IMR-90 (cell line): ENCODE measurements at regions not wholly inside any gene's neighbourhood (a gene's known extent, or its start where the extent isn't known, plus 50 kb on each side); places are given as distances from the start of the nearest gene placed in this dataset.

Source experiments
- ATAC-seq: fragments of 200-7000 bp; cut with Tn5 transposase; 2 replicates; pipeline ENCODE4 v1.9.1; 2020; ENCODE audit warnings: low read depth, mild to moderate bottlenecking, moderate library complexity
- BruUV-seq: library from RNA; stranded (reverse); fragments of 400-500 nt; replicated peaks from 2 replicates; lab custom pipeline; 2021; lab: Mats Ljungman, UMichigan
- CTCF ChIA-PET: fragments of 300-600 bp; formaldehyde crosslinking; extraction: SDS; loops from one replicate; lab custom pipeline; 2021; ENCODE audit warnings: antibody characterized with exemption; lab: Yijun Ruan, JAX
- POLR2A ChIA-PET: fragments of 300-600 bp; sonication (Branson Sonifier 250); formaldehyde crosslinking; loops from one replicate; lab custom pipeline; 2022; ENCODE audit warnings: antibody characterized with exemption; ENCODE audit not compliant: unreplicated experiment; lab: Charles Lee
- DNase-seq: peaks from one replicate; pipeline ENCODE4 v3.0.0; 2013
- H2AFZ ChIP-seq: replicated peaks from 2 replicates; pipeline ENCODE3; 2013; ENCODE audit warnings: low read length, mild to moderate bottlenecking; ENCODE audit not compliant: poor library complexity
- H2AK5ac ChIP-seq: 2 replicates; pipeline ENCODE4 v1.6.1; 2013; ENCODE audit warnings: low read depth, low read length, inconsistent platforms
- H2AK9ac ChIP-seq: replicated peaks from 2 replicates; pipeline ENCODE3; 2013; ENCODE audit warnings: mild to moderate bottlenecking, low read depth, low read length, moderate library complexity; ENCODE audit not compliant: poor library complexity
- H2BK120ac ChIP-seq: 2 replicates; pipeline ENCODE4 v1.6.1; 2013; ENCODE audit warnings: low read depth, low read length, inconsistent platforms
- H2BK15ac ChIP-seq: 3 replicates; pipeline ENCODE4 v1.6.1; 2013; ENCODE audit warnings: low read depth, low read length, inconsistent platforms
- H2BK20ac ChIP-seq: 2 replicates; pipeline ENCODE4 v1.6.1; 2013; ENCODE audit warnings: low read depth, mild to moderate bottlenecking, inconsistent platforms, low read length, moderate library complexity
- H2BK5ac ChIP-seq: 2 replicates; pipeline ENCODE4 v1.6.1; 2013; ENCODE audit warnings: mild to moderate bottlenecking, low read depth, low read length, inconsistent platforms; ENCODE audit not compliant: poor library complexity, severe bottlenecking
- H3K14ac ChIP-seq: replicated peaks from 2 replicates; pipeline ENCODE4 v1.6.1; 2013; ENCODE audit warnings: low read depth, low read length, inconsistent platforms
- H3K18ac ChIP-seq: 2 replicates; pipeline ENCODE4 v1.6.1; 2013; ENCODE audit warnings: low read depth, low read length, control low read depth
- H3K23ac ChIP-seq: 2 replicates; pipeline ENCODE4 v1.6.1; 2013; ENCODE audit warnings: low read depth, low read length, inconsistent platforms
- H3K27ac ChIP-seq: 2 replicates; pipeline ENCODE4 v1.5.1; 2013; ENCODE audit warnings: mild to moderate bottlenecking, control low read depth, low read length; ENCODE audit not compliant: insufficient read depth
- H3K27me3 ChIP-seq: 2 replicates; pipeline ENCODE4 v1.6.1; 2013; ENCODE audit warnings: low read length; ENCODE audit not compliant: control insufficient read depth, insufficient read depth
- H3K36me3 ChIP-seq: 2 replicates; pipeline ENCODE4 v1.6.1; 2013; ENCODE audit warnings: low read length, mixed read lengths; ENCODE audit not compliant: control insufficient read depth, insufficient read depth
- H3K4ac ChIP-seq: 2 replicates; pipeline ENCODE4 v1.6.1; 2013; ENCODE audit warnings: low read depth, low read length, inconsistent platforms
- H3K4me1 ChIP-seq: 2 replicates; pipeline ENCODE4 v1.6.1; 2013; ENCODE audit warnings: low read length, mixed read lengths; ENCODE audit not compliant: control insufficient read depth, insufficient read depth
- H3K4me2 ChIP-seq: 2 replicates; pipeline ENCODE4 v1.6.1; 2013; ENCODE audit warnings: low read depth, mild to moderate bottlenecking, control low read depth, low read length, moderate library complexity
- H3K4me3 ChIP-seq: 2 replicates; pipeline ENCODE4 v1.5.1; 2013; ENCODE audit warnings: low read depth, mild to moderate bottlenecking, control low read depth, low read length, moderate library complexity; ENCODE audit not compliant: insufficient read depth
- H3K56ac ChIP-seq: 2 replicates; pipeline ENCODE4 v1.6.1; 2013; ENCODE audit warnings: low read length, inconsistent platforms; ENCODE audit not compliant: insufficient read depth; ENCODE audit errors: extremely low read depth
- H3K79me1 ChIP-seq, 2 experiments: 2 replicates each; pipeline ENCODE4 v1.6.1; 2013; ENCODE audit warnings: low read length in 2 of 2, inconsistent platforms in 1 of 2, low read depth in 1 of 2
- H3K9ac ChIP-seq: 2 replicates; pipeline ENCODE4 v1.6.1; 2013; ENCODE audit warnings: low read depth, low read length, control low read depth
- H3K9me1 ChIP-seq: 2 replicates; pipeline ENCODE4 v1.6.1; 2013; ENCODE audit warnings: low read length, inconsistent platforms; ENCODE audit not compliant: insufficient read depth
- H3K9me3 ChIP-seq: 2 replicates; pipeline ENCODE4 v1.6.1; 2013; ENCODE audit warnings: low read length; ENCODE audit not compliant: control insufficient read depth, insufficient read depth
- H4K20me1 ChIP-seq: 2 replicates; pipeline ENCODE4 v1.6.1; 2013; ENCODE audit warnings: low read length, inconsistent platforms; ENCODE audit not compliant: insufficient read depth
- H4K5ac ChIP-seq: 2 replicates; pipeline ENCODE4 v1.6.1; 2013; ENCODE audit warnings: mild to moderate bottlenecking, low read depth, low read length, control low read depth
- H4K8ac ChIP-seq, 2 experiments: 2 replicates each; pipeline ENCODE4 v1.6.1; 2013; ENCODE audit warnings: low read depth in 2 of 2, low read length in 2 of 2, control low read depth in 1 of 2, inconsistent platforms in 1 of 2
- H4K91ac ChIP-seq: 2 replicates; pipeline ENCODE4 v1.6.1; 2013; ENCODE audit warnings: low read depth, low read length, inconsistent platforms; ENCODE audit not compliant: insufficient read depth
- BHLHE40 ChIP-seq: fragments of 150-350 bp; IDR thresholded peaks from 2 replicates; pipeline ENCODE4 v1.6.1; 2016; ENCODE audit warnings: mild to moderate bottlenecking, low read depth, low read length
- MAZ ChIP-seq: IDR thresholded peaks from 2 replicates; pipeline ENCODE4 v1.6.1; 2012; ENCODE audit warnings: low read depth, mild to moderate bottlenecking, low read length, improper control_type of control experiment, moderate library complexity, borderline replicate concordance
- RCOR1 ChIP-seq: IDR thresholded peaks from 2 replicates; pipeline ENCODE4 v1.6.1; 2012; ENCODE audit warnings: mild to moderate bottlenecking, low read length, improper control_type of control experiment; ENCODE audit not compliant: insufficient replicate concordance
- RFX5 ChIP-seq: IDR thresholded peaks from 2 replicates; pipeline ENCODE4 v1.8.0; 2012; ENCODE audit warnings: low read depth, mild to moderate bottlenecking, low read length, moderate library complexity
- WGBS, 2 experiments: methylation state at CpG; one replicate each; pipeline versions ENCODE4 v1.1.5 to v1.1.7; 2013; ENCODE audit warnings: missing lambda C conversion rate in 2 of 2; ENCODE audit not compliant: insufficient read length in 1 of 2; ENCODE audit errors: extremely low coverage in 2 of 2; 5-methylcytosine and 5-hydroxymethylcytosine counted together
- dilution Hi-C: fragments of 300-500 bp; cut with HindIII; formaldehyde crosslinking; loops from one replicate; pipeline ENCODE4 v1.14.3; 2018; ENCODE audit warnings: low sequenced_read_pairs; ENCODE audit not compliant: unreplicated experiment
- in situ Hi-C: fragments of 300-500 bp; cut with MboI; formaldehyde crosslinking; loops from 3 replicates; pipeline ENCODE4 v1.14.3; 2019; ENCODE audit warnings: low sequenced_read_pairs, inconsistent platforms, mixed read lengths
- intact Hi-C: fragments of 100-400 bp; cut with micrococcal nuclease; formaldehyde crosslinking; loops from 2 replicates; pipeline ENCODE4 v1.10.0; 2022
- TF ChIP-seq, protein P1 (sequence below): fragments of 150-350 bp; IDR thresholded peaks from 2 replicates; pipeline ENCODE4 v1.6.1; 2016; ENCODE audit warnings: low read depth, mild to moderate bottlenecking, low read length, moderate library complexity, borderline replicate concordance
- TF ChIP-seq, protein P2 (sequence below): fragments of 150-350 bp; IDR thresholded peaks from 2 replicates; pipeline ENCODE4 v1.6.1; 2017; ENCODE audit warnings: mild to moderate bottlenecking, antibody characterized with exemption, low read length, low read depth

DNA sequence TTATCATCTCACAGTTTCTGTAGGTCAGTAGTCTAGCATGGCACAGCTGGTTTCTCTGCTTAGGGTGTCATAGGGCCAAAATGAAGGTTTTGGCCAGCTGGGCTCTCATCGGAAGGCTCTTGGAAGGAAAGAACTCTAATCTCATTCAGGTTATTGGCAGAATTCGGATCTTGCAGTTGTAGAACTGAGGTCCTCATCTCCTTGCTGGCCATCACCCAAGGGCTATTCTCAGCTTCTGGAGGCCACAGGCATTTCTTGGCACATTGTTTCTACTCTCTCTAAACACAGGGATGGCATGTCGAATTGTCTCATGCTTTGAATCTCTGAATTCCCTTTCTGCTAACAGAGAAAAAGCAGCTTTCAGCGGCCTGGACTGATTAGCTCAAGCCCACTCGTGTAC, 258.0 kb upstream of the SMARCA2 start:
- intact Hi-C loops: no loop called here
- Histone ChIP-seq H3K4me1 (no peaks in the 10 kb centered on the region), H3K4me3 (no peak overlapping the region), H3K4ac (no peak overlapping the region), H4K20me1 (no peaks in the 10 kb centered on the region), H3K27me3 (no peaks in the 10 kb centered on the region), H2BK120ac (no peak overlapping the region), H2BK20ac (no peak overlapping the region), H3K9me3 (peaks cover 4% of the 10 kb centered on the region), H2AK9ac (no peak overlapping the region), H3K56ac (no peak overlapping the region), H3K4me2 (no peak overlapping the region), H2AFZ (no peak overlapping the region), H3K9me1 (no peaks in the 10 kb centered on the region), H3K23ac (no peak overlapping the region), H4K91ac (no peak overlapping the region), H4K8ac (no peak overlapping the region), H3K36me3 (no peaks in the 10 kb centered on the region), H2BK15ac (no peak overlapping the region), H3K14ac (no peak overlapping the region), H4K5ac (no peak overlapping the region), H2BK5ac (no peak overlapping the region), H3K9ac (no peak overlapping the region), H2AK5ac (no peak overlapping the region), H3K79me1 (no peaks in the 10 kb centered on the region), H3K27ac (no peak overlapping the region), H3K18ac (no peak overlapping the region)
- TF ChIP-seq, protein P1, sequence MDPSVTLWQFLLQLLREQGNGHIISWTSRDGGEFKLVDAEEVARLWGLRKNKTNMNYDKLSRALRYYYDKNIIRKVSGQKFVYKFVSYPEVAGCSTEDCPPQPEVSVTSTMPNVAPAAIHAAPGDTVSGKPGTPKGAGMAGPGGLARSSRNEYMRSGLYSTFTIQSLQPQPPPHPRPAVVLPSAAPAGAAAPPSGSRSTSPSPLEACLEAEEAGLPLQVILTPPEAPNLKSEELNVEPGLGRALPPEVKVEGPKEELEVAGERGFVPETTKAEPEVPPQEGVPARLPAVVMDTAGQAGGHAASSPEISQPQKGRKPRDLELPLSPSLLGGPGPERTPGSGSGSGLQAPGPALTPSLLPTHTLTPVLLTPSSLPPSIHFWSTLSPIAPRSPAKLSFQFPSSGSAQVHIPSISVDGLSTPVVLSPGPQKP: no peak
- TF ChIP-seq, protein P2, sequence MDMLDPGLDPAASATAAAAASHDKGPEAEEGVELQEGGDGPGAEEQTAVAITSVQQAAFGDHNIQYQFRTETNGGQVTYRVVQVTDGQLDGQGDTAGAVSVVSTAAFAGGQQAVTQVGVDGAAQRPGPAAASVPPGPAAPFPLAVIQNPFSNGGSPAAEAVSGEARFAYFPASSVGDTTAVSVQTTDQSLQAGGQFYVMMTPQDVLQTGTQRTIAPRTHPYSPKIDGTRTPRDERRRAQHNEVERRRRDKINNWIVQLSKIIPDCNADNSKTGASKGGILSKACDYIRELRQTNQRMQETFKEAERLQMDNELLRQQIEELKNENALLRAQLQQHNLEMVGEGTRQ: no peak
- no peak for TF ChIP-seq RCOR1
- no peak for TF ChIP-seq MAZ
- TF ChIP-seq BHLHE40: no peak
- no peak for TF ChIP-seq RFX5
- no peak for ATAC-seq
- in situ Hi-C loops: no loop called here
- 14% methylated on average over 2 of the region's 5 CpGs; no CpG with 5 or more reads in 1 of the 2 experiments for WGBS, 2 experiments
- no peak for DNase-seq
- no TSS peak for BruUV-seq
- ChIA-PET POLR2A (interaction anchor here (0.6 kb wide), 1 partner anchor 1263 kb away, joined by 15 read pairs; no protein-coding TSS in a partner anchor), CTCF (no interaction called here)
- dilution Hi-C loops: no loop called here
